ENCODE measurements at regions not wholly inside any gene's neighbourhood (a gene's known extent, or its start where the extent isn't known, plus 50 kb on each side); places are given as distances from the start of the nearest gene placed in this dataset.
"Not testable (repeated sequence)": the region's sequence is repeated elsewhere in the genome, so short reads cannot be mapped to it uniquely, and the experiment has no call there.

GRCh38 chr3:104353951-104354350 is 1012.8 kb upstream of the ALCAM start:
- no peak overlapping the region for H3K4me2 ChIP-seq (ENCODE audit: insufficient read depth, low read length)
- TF ChIP-seq EZH2 (IDR thresholded peaks at IDR 0.05; ENCODE audit: borderline replicate concordance, low read depth, low read length, severe bottlenecking) (no peak), CTCF (IDR thresholded peaks at IDR 0.05; ENCODE audit: borderline replicate concordance, extremely low read depth, low read length, poor library complexity, severe bottlenecking) (no peak)
- no peak overlapping the region for H2AFZ ChIP-seq (ENCODE audit: low read depth, low read length)
- no peaks in the 10 kb centered on the region for H3K79me2 ChIP-seq (ENCODE audit: insufficient read depth, low read length)
- no peak overlapping the region for H3K27ac ChIP-seq (ENCODE audit: low read length)
- no peaks in the 10 kb centered on the region for H3K4me1 ChIP-seq (ENCODE audit: insufficient read depth, low read length)
- DNase-seq (no peak), ATAC-seq (ENCODE audit: insufficient read depth, low read depth) (no peak)
- H3K36me3 ChIP-seq (ENCODE audit: insufficient read depth, low read length): no peaks in the 10 kb centered on the region
- H3K9me3 ChIP-seq (ENCODE audit: insufficient read depth, low read length, severe bottlenecking): no peaks in the 10 kb centered on the region
- H4K20me1 ChIP-seq (ENCODE audit: insufficient read depth, low read length): no peaks in the 10 kb centered on the region
- no peak overlapping the region for H3K9ac ChIP-seq (ENCODE audit: low read depth, low read length)
- H3K4me3 ChIP-seq (ENCODE audit: low read depth in 1 of 2, low read length in 2 of 2): no peak overlapping the region
- no peaks in the 10 kb centered on the region for H3K27me3 ChIP-seq (ENCODE audit: insufficient read depth, low read length, poor library complexity)

GRCh38 chr3:104359546-104359945 is 1007.2 kb upstream of the ALCAM start:
- no peak overlapping the region for H3K4me2 ChIP-seq (ENCODE audit: insufficient read depth, low read length)
- no peak overlapping the region for H3K27ac ChIP-seq (ENCODE audit: low read length)
- no peak overlapping the region for H3K4me3 ChIP-seq (ENCODE audit: low read depth in 1 of 2, low read length in 2 of 2)

GRCh38 chr3:104360038-104360437 is 1006.7 kb upstream of the ALCAM start:
- H3K4me1 ChIP-seq (ENCODE audit: insufficient read depth, low read length): no peaks in the 10 kb centered on the region
- no peaks in the 10 kb centered on the region for H3K36me3 ChIP-seq (ENCODE audit: insufficient read depth, low read length)
- ATAC-seq (ENCODE audit: insufficient read depth, low read depth) (no peak), DNase-seq (no peak)
- H3K27me3 ChIP-seq (ENCODE audit: insufficient read depth, low read length, poor library complexity): no peaks in the 10 kb centered on the region
- H2AFZ ChIP-seq (ENCODE audit: low read depth, low read length): no peak overlapping the region
- no peak overlapping the region for H3K27ac ChIP-seq (ENCODE audit: low read length)
- H3K9ac ChIP-seq (ENCODE audit: low read depth, low read length): no peak overlapping the region
- no peaks in the 10 kb centered on the region for H3K79me2 ChIP-seq (ENCODE audit: insufficient read depth, low read length)
- H3K4me3 ChIP-seq (ENCODE audit: low read depth in 1 of 2, low read length in 2 of 2): no peak overlapping the region
- TF ChIP-seq CTCF (IDR thresholded peaks at IDR 0.05; ENCODE audit: borderline replicate concordance, extremely low read depth, low read length, poor library complexity, severe bottlenecking) (no peak), EZH2 (IDR thresholded peaks at IDR 0.05; ENCODE audit: borderline replicate concordance, low read depth, low read length, severe bottlenecking) (no peak)
- H4K20me1 ChIP-seq (ENCODE audit: insufficient read depth, low read length): no peaks in the 10 kb centered on the region
- H3K4me2 ChIP-seq (ENCODE audit: insufficient read depth, low read length): no peak overlapping the region
- no peaks in the 10 kb centered on the region for H3K9me3 ChIP-seq (ENCODE audit: insufficient read depth, low read length, severe bottlenecking)

More at GRCh38 chr3:104359546-104359945, 1007.2 kb upstream of the ALCAM start:
- TF ChIP-seq EZH2 (IDR thresholded peaks at IDR 0.05; ENCODE audit: borderline replicate concordance, low read depth, low read length, severe bottlenecking) (no peak), CTCF (IDR thresholded peaks at IDR 0.05; ENCODE audit: borderline replicate concordance, extremely low read depth, low read length, poor library complexity, severe bottlenecking) (no peak)
- no peak overlapping the region for H3K9ac ChIP-seq (ENCODE audit: low read depth, low read length)
- H3K4me1 ChIP-seq (ENCODE audit: insufficient read depth, low read length): no peaks in the 10 kb centered on the region
- H3K79me2 ChIP-seq (ENCODE audit: insufficient read depth, low read length): no peaks in the 10 kb centered on the region
- H2AFZ ChIP-seq (ENCODE audit: low read depth, low read length): no peak overlapping the region
- no peaks in the 10 kb centered on the region for H3K36me3 ChIP-seq (ENCODE audit: insufficient read depth, low read length)
- H4K20me1 ChIP-seq (ENCODE audit: insufficient read depth, low read length): no peaks in the 10 kb centered on the region
- DNase-seq (no peak), ATAC-seq (ENCODE audit: insufficient read depth, low read depth) (no peak)
- H3K27me3 ChIP-seq (ENCODE audit: insufficient read depth, low read length, poor library complexity): no peaks in the 10 kb centered on the region
- H3K9me3 ChIP-seq (ENCODE audit: insufficient read depth, low read length, severe bottlenecking): no peaks in the 10 kb centered on the region

GRCh38 chr3:104361748-104362147 is 1005.0 kb upstream of the ALCAM start:
- H3K4me1 ChIP-seq (ENCODE audit: insufficient read depth, low read length); H3K9ac ChIP-seq (ENCODE audit: low read depth, low read length); H3K4me3 ChIP-seq (ENCODE audit: low read depth in 1 of 2, low read length in 2 of 2); H3K36me3 ChIP-seq (ENCODE audit: insufficient read depth, low read length); DNase-seq; H3K9me3 ChIP-seq (ENCODE audit: insufficient read depth, low read length, severe bottlenecking); H4K20me1 ChIP-seq (ENCODE audit: insufficient read depth, low read length); H3K27me3 ChIP-seq (ENCODE audit: insufficient read depth, low read length, poor library complexity); ATAC-seq (ENCODE audit: insufficient read depth, low read depth); H2AFZ ChIP-seq (ENCODE audit: low read depth, low read length); H3K27ac ChIP-seq (ENCODE audit: low read length); H3K4me2 ChIP-seq (ENCODE audit: insufficient read depth, low read length); H3K79me2 ChIP-seq (ENCODE audit: insufficient read depth, low read length): not testable (repeated sequence)
